OCI-LY1 (cell line): ENCODE measurements at regions not wholly inside any gene's neighbourhood (a gene's known extent, or its start where the extent isn't known, plus 50 kb on each side); places are given as distances from the start of the nearest gene placed in this dataset.

ENCODE experiments used
- EZH2 ChIP-seq: fragments of 200-600 bp; sonication (generic), shearing (Covaris generic); IDR thresholded peaks from 2 replicates; pipeline ENCODE4 v1.8.0; 2017; ENCODE audit warnings: borderline replicate concordance, mixed run types, mild to moderate bottlenecking, antibody characterized with exemption, low read length, moderate library complexity, mixed read lengths
- TF ChIP-seq, protein P1 (sequence below): fragments of 200-600 bp; sonication (generic), shearing (Covaris generic); IDR thresholded peaks from 2 replicates; pipeline ENCODE4 v1.5.1; 2017; ENCODE audit warnings: mild to moderate bottlenecking, antibody characterized with exemption, low read length, moderate library complexity, mixed read lengths

DNA sequence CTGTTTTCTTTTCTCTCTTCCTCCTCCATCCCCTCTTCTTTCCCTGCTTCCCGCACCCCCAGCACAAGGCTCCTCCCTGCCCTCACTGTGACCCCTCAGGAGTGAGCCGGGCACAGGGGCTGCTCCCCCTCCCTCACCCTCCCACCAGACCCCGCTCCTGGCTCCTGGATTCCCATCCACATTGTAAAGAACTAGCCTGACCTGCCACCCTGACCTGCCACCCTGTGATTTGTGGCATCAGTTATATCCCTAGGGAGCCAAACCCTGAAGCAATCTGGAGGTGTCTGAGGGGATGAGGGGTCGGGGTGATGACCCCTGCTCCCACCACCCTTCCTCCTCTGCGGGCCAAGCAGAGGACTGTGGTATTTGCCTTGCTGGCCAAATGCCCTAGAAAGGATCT lies 98.0 kb upstream of the LHX1 start:
- TF ChIP-seq, protein P1, sequence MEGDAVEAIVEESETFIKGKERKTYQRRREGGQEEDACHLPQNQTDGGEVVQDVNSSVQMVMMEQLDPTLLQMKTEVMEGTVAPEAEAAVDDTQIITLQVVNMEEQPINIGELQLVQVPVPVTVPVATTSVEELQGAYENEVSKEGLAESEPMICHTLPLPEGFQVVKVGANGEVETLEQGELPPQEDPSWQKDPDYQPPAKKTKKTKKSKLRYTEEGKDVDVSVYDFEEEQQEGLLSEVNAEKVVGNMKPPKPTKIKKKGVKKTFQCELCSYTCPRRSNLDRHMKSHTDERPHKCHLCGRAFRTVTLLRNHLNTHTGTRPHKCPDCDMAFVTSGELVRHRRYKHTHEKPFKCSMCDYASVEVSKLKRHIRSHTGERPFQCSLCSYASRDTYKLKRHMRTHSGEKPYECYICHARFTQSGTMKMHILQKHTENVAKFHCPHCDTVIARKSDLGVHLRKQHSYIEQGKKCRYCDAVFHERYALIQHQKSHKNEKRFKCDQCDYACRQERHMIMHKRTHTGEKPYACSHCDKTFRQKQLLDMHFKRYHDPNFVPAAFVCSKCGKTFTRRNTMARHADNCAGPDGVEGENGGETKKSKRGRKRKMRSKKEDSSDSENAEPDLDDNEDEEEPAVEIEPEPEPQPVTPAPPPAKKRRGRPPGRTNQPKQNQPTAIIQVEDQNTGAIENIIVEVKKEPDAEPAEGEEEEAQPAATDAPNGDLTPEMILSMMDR: no peak
- no peak for TF ChIP-seq EZH2
